ENCODE measurements at regions not wholly inside any gene's neighbourhood (a gene's known extent, or its start where the extent isn't known, plus 50 kb on each side); places are given as distances from the start of the nearest gene placed in this dataset.

DNA sequence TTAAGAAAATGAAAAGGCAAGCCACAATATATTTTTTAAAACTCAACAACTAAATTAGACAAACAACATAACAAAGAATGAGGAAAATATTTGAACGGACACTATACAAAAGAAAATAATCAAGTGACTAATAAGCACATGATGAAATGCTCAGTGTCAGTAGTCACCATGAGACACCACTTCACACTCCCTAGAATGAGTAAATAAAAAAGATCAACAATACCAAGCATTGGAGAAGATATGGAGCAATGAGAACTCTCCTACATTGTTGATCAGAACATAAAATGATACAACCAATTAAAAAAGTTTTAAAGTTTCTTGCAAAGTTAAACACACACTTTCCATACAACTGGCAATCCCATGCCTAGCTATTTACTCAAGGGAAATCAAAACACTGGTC lies 222.2 kb downstream of the C7orf25 start:
- TF ChIP-seq, protein P1, sequence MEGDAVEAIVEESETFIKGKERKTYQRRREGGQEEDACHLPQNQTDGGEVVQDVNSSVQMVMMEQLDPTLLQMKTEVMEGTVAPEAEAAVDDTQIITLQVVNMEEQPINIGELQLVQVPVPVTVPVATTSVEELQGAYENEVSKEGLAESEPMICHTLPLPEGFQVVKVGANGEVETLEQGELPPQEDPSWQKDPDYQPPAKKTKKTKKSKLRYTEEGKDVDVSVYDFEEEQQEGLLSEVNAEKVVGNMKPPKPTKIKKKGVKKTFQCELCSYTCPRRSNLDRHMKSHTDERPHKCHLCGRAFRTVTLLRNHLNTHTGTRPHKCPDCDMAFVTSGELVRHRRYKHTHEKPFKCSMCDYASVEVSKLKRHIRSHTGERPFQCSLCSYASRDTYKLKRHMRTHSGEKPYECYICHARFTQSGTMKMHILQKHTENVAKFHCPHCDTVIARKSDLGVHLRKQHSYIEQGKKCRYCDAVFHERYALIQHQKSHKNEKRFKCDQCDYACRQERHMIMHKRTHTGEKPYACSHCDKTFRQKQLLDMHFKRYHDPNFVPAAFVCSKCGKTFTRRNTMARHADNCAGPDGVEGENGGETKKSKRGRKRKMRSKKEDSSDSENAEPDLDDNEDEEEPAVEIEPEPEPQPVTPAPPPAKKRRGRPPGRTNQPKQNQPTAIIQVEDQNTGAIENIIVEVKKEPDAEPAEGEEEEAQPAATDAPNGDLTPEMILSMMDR (IDR thresholded peaks at IDR 0.05): no peak
- no peak for TF ChIP-seq POLR2A (IDR thresholded peaks at IDR 0.05)

All from heart left ventricle (tissue), 13 donors.